Subcutaneous abdominal adipose tissue (tissue), 5 donors: ENCODE measurements at regions not wholly inside any gene's neighbourhood (a gene's known extent, or its start where the extent isn't known, plus 50 kb on each side); places are given as distances from the start of the nearest gene placed in this dataset.

ENCODE experiments used
- H3K27ac ChIP-seq: one replicate; pipeline ENCODE4 v1.7.0; 2013; ENCODE audit warnings: low read depth, mild to moderate bottlenecking, inconsistent platforms, low read length, moderate library complexity
- H3K27me3 ChIP-seq, 5 donors: one replicate each; pipeline ENCODE4 v1.7.0; 2013; ENCODE audit warnings: low read length in 5 of 5, inconsistent platforms in 1 of 5; ENCODE audit not compliant: control insufficient read depth in 5 of 5, insufficient read depth in 4 of 5
- H3K36me3 ChIP-seq, 5 donors: one replicate each; pipeline ENCODE4 v1.7.0; 2013; ENCODE audit warnings: low read length in 5 of 5; ENCODE audit not compliant: control insufficient read depth in 5 of 5, insufficient read depth in 5 of 5
- H3K4me1 ChIP-seq, 5 donors: one replicate each; pipeline ENCODE4 v1.7.0; 2013; ENCODE audit warnings: low read length in 5 of 5, mild to moderate bottlenecking in 3 of 5, moderate library complexity in 1 of 5; ENCODE audit not compliant: control insufficient read depth in 5 of 5, insufficient read depth in 5 of 5
- H3K4me3 ChIP-seq, 5 donors: one replicate each; pipeline ENCODE4 v1.7.0; 2013; ENCODE audit warnings: low read length in 5 of 5, low read depth in 1 of 5
- H3K9ac ChIP-seq, 5 donors: one replicate each; pipeline ENCODE4 v1.7.0; 2013; ENCODE audit warnings: low read length in 5 of 5, mild to moderate bottlenecking in 4 of 5, moderate library complexity in 3 of 5
- H3K9me3 ChIP-seq, 5 donors: one replicate each; pipeline ENCODE4 v1.7.0; 2013; ENCODE audit warnings: low read length in 5 of 5; ENCODE audit not compliant: control insufficient read depth in 5 of 5
- donor health status: healthy.
- donor health status: healthy.
- donor health status: healthy.
- donor health status: healthy.
- donor health status: healthy.

GRCh38 chr11:109858152-109858551 lies 235.0 kb upstream of the ZC3H12C start:
- Histone ChIP-seq H3K27ac (no peak overlapping the region), H3K9me3 (no peaks in the 10 kb centered on the region), H3K27me3 (no peaks in the 10 kb centered on the region), H3K9ac (no peak overlapping the region), H3K4me1 (no peaks in the 10 kb centered on the region), H3K36me3 (no peaks in the 10 kb centered on the region), H3K4me3 (no peak overlapping the region)

- Histone ChIP-seq H3K4me3 (no peak overlapping the region), H3K36me3 (no peaks in the 10 kb centered on the region), H3K27me3 (no peaks in the 10 kb centered on the region), H3K9ac (no peak overlapping the region), H3K27ac (no peak overlapping the region), H3K4me1 (no peaks in the 10 kb centered on the region), H3K9me3 (no peaks in the 10 kb centered on the region)
Observed at GRCh38 chr11:109859045-109859724, 234.0 kb upstream of the ZC3H12C start.

- Histone ChIP-seq H3K4me3 (no peak overlapping the region), H3K36me3 (no peaks in the 10 kb centered on the region), H3K4me1 (peaks cover 0 to 13% (median 5%) of the 10 kb centered on the region in 5 donors), H3K9ac (no peak overlapping the region), H3K9me3 (no peaks in the 10 kb centered on the region), H3K27me3 (no peaks in the 10 kb centered on the region), H3K27ac (no peak overlapping the region)
Observed at GRCh38 chr11:109862835-109863234, 230.4 kb upstream of the ZC3H12C start.

- no peaks in the 10 kb centered on the region for H3K27me3 ChIP-seq
- H3K4me3 ChIP-seq: no peak overlapping the region
- H3K9me3 ChIP-seq: no peaks in the 10 kb centered on the region
- H3K9ac ChIP-seq: no peak overlapping the region
- H3K27ac ChIP-seq: no peak overlapping the region
- H3K36me3 ChIP-seq: no peaks in the 10 kb centered on the region
- H3K4me1 ChIP-seq: peaks cover 0 to 13% (median 9%) of the 10 kb centered on the region in 5 donors
Observed at GRCh38 chr11:109864151-109864661, 229.0 kb upstream of the ZC3H12C start.

- H3K4me3 ChIP-seq: no peak overlapping the region
Observed at GRCh38 chr11:109864834-109865547, 228.2 kb upstream of the ZC3H12C start.

GRCh38 chr11:109865548-109866186 lies 227.5 kb upstream of the ZC3H12C start:
- Histone ChIP-seq H3K9ac (no peak overlapping the region), H3K27ac (no peak overlapping the region), H3K27me3 (no peaks in the 10 kb centered on the region), H3K4me3 (no peak overlapping the region), H3K4me1 (peaks cover 0 to 13% (median 9%) of the 10 kb centered on the region in 5 donors), H3K9me3 (no peaks in the 10 kb centered on the region), H3K36me3 (no peaks in the 10 kb centered on the region)

More at GRCh38 chr11:109864834-109865547, 228.2 kb upstream of the ZC3H12C start:
- Histone ChIP-seq H3K27ac (no peak overlapping the region), H3K9ac (no peak overlapping the region), H3K9me3 (no peaks in the 10 kb centered on the region), H3K36me3 (no peaks in the 10 kb centered on the region), H3K4me1 (peaks cover 0 to 13% (median 9%) of the 10 kb centered on the region in 5 donors), H3K27me3 (no peaks in the 10 kb centered on the region)

GRCh38 chr11:109867784-109868183 lies 225.4 kb upstream of the ZC3H12C start:
- Histone ChIP-seq H3K9ac (no peak overlapping the region), H3K4me1 (peaks cover 0 to 13% (median 9%) of the 10 kb centered on the region in 5 donors), H3K4me3 (no peak overlapping the region)

GRCh38 chr11:109869536-109869935 lies 223.7 kb upstream of the ZC3H12C start:
- Histone ChIP-seq H3K9ac (no peak overlapping the region), H3K4me1 (peaks cover 0 to 13% (median 9%) of the 10 kb centered on the region in 5 donors), H3K36me3 (no peaks in the 10 kb centered on the region)

More at GRCh38 chr11:109867784-109868183, 225.4 kb upstream of the ZC3H12C start:
- Histone ChIP-seq H3K36me3 (no peaks in the 10 kb centered on the region), H3K27ac (no peak overlapping the region), H3K27me3 (no peaks in the 10 kb centered on the region), H3K9me3 (peaks cover 0 to 1% (median 0%) of the 10 kb centered on the region in 5 donors)

GRCh38 chr11:109870297-109870696 lies 222.9 kb upstream of the ZC3H12C start:
- Histone ChIP-seq H3K9me3 (peaks cover 0 to 5% (median 0%) of the 10 kb centered on the region in 5 donors), H3K4me3 (no peak overlapping the region), H3K4me1 (peaks cover 0 to 12% (median 4%) of the 10 kb centered on the region in 5 donors), H3K9ac (no peak overlapping the region), H3K36me3 (no peaks in the 10 kb centered on the region), H3K27ac (no peak overlapping the region), H3K27me3 (no peaks in the 10 kb centered on the region)

More at GRCh38 chr11:109869536-109869935, 223.7 kb upstream of the ZC3H12C start:
- H3K27ac ChIP-seq: no peak overlapping the region
- H3K27me3 ChIP-seq: no peaks in the 10 kb centered on the region
- H3K9me3 ChIP-seq: peaks cover 0 to 5% (median 0%) of the 10 kb centered on the region in 5 donors
- no peak overlapping the region for H3K4me3 ChIP-seq

- Histone ChIP-seq H3K9ac (no peak overlapping the region), H3K36me3 (no peaks in the 10 kb centered on the region), H3K27me3 (no peaks in the 10 kb centered on the region), H3K27ac (no peak overlapping the region), H3K9me3 (peaks cover 0 to 5% (median 0%) of the 10 kb centered on the region in 5 donors), H3K4me3 (no peak overlapping the region), H3K4me1 (no peaks in the 10 kb centered on the region)
Observed at GRCh38 chr11:109877043-109877442, 216.1 kb upstream of the ZC3H12C start.
